WI38 (cell line): ENCODE measurements at regions not wholly inside any gene's neighbourhood (a gene's known extent, or its start where the extent isn't known, plus 50 kb on each side); places are given as distances from the start of the nearest gene placed in this dataset.

Source experiments
- H3K4me3 ChIP-seq: 2 replicates; pipeline ENCODE4 v1.5.1; 2011; ENCODE audit warnings: low read depth, mild to moderate bottlenecking, control low read depth, low read length
- CTCF ChIP-seq: IDR thresholded peaks from 2 replicates; pipeline ENCODE4 v1.5.1; 2012; ENCODE audit warnings: low read depth, mild to moderate bottlenecking, control low read depth, low read length

GRCh38 chr12:107549651-107550480 is 135.7 kb upstream of the PWP1 start:
- H3K4me3 ChIP-seq, result no peak overlapping the region
- TF ChIP-seq CTCF, result no peak

GRCh38 chr12:107551434-107551833 is 134.2 kb upstream of the PWP1 start:
- H3K4me3 ChIP-seq, result no peak overlapping the region
- TF ChIP-seq CTCF, result no peak

- TF ChIP-seq CTCF, result no peak
Observed at GRCh38 chr12:107552263-107552662, 133.3 kb upstream of the PWP1 start.

GRCh38 chr12:107553211-107553765 is 132.3 kb upstream of the PWP1 start:
- no peak for TF ChIP-seq CTCF

More at GRCh38 chr12:107552263-107552662, 133.3 kb upstream of the PWP1 start:
- no peak overlapping the region for H3K4me3 ChIP-seq

GRCh38 chr12:107554941-107555340 is 130.7 kb upstream of the PWP1 start:
- H3K4me3 ChIP-seq, result no peak overlapping the region
- no peak for TF ChIP-seq CTCF

More at GRCh38 chr12:107553211-107553765, 132.3 kb upstream of the PWP1 start:
- H3K4me3 ChIP-seq, result no peak overlapping the region

- TF ChIP-seq CTCF, result no peak
- no peak overlapping the region for H3K4me3 ChIP-seq
Observed at GRCh38 chr12:107557026-107557425, 128.6 kb upstream of the PWP1 start.

- no peak for TF ChIP-seq CTCF
- no peak overlapping the region for H3K4me3 ChIP-seq
Observed at GRCh38 chr12:107557589-107558100, 128.0 kb upstream of the PWP1 start.
